IMR-90 (cell line): ENCODE measurements at regions not wholly inside any gene's neighbourhood (a gene's known extent, or its start where the extent isn't known, plus 50 kb on each side); places are given as distances from the start of the nearest gene placed in this dataset.
A peak's percentile ranks its signal among the peaks of the same experiment; 100 is the strongest.

Experiments used
- ATAC-seq: fragments of 200-7000 bp; cut with Tn5 transposase; 2 replicates; pipeline ENCODE4 v1.9.1; 2020; ENCODE audit warnings: low read depth, mild to moderate bottlenecking, moderate library complexity
- BruUV-seq: library from RNA; stranded (reverse); fragments of 400-500 nt; replicated peaks from 2 replicates; lab custom pipeline; 2021; lab: Mats Ljungman, UMichigan
- CTCF ChIA-PET: fragments of 300-600 bp; formaldehyde crosslinking; extraction: SDS; loops from one replicate; lab custom pipeline; 2021; ENCODE audit warnings: antibody characterized with exemption; lab: Yijun Ruan, JAX
- POLR2A ChIA-PET: fragments of 300-600 bp; sonication (Branson Sonifier 250); formaldehyde crosslinking; loops from one replicate; lab custom pipeline; 2022; ENCODE audit warnings: antibody characterized with exemption; ENCODE audit not compliant: unreplicated experiment; lab: Charles Lee
- DNase-seq: peaks from one replicate; pipeline ENCODE4 v3.0.0; 2013
- H2AFZ ChIP-seq: replicated peaks from 2 replicates; pipeline ENCODE3; 2013; ENCODE audit warnings: low read length, mild to moderate bottlenecking; ENCODE audit not compliant: poor library complexity
- H2AK5ac ChIP-seq: 2 replicates; pipeline ENCODE4 v1.6.1; 2013; ENCODE audit warnings: low read depth, low read length, inconsistent platforms
- H2AK9ac ChIP-seq: replicated peaks from 2 replicates; pipeline ENCODE3; 2013; ENCODE audit warnings: mild to moderate bottlenecking, low read depth, low read length, moderate library complexity; ENCODE audit not compliant: poor library complexity
- H2BK120ac ChIP-seq: 2 replicates; pipeline ENCODE4 v1.6.1; 2013; ENCODE audit warnings: low read depth, low read length, inconsistent platforms
- H2BK15ac ChIP-seq: 3 replicates; pipeline ENCODE4 v1.6.1; 2013; ENCODE audit warnings: low read depth, low read length, inconsistent platforms
- H2BK20ac ChIP-seq: 2 replicates; pipeline ENCODE4 v1.6.1; 2013; ENCODE audit warnings: low read depth, mild to moderate bottlenecking, inconsistent platforms, low read length, moderate library complexity
- H2BK5ac ChIP-seq: 2 replicates; pipeline ENCODE4 v1.6.1; 2013; ENCODE audit warnings: mild to moderate bottlenecking, low read depth, low read length, inconsistent platforms; ENCODE audit not compliant: poor library complexity, severe bottlenecking
- H3K14ac ChIP-seq: replicated peaks from 2 replicates; pipeline ENCODE4 v1.6.1; 2013; ENCODE audit warnings: low read depth, low read length, inconsistent platforms
- H3K18ac ChIP-seq: 2 replicates; pipeline ENCODE4 v1.6.1; 2013; ENCODE audit warnings: low read depth, low read length, control low read depth
- H3K23ac ChIP-seq: 2 replicates; pipeline ENCODE4 v1.6.1; 2013; ENCODE audit warnings: low read depth, low read length, inconsistent platforms
- H3K27ac ChIP-seq: 2 replicates; pipeline ENCODE4 v1.5.1; 2013; ENCODE audit warnings: mild to moderate bottlenecking, control low read depth, low read length; ENCODE audit not compliant: insufficient read depth
- H3K27me3 ChIP-seq: 2 replicates; pipeline ENCODE4 v1.6.1; 2013; ENCODE audit warnings: low read length; ENCODE audit not compliant: control insufficient read depth, insufficient read depth
- H3K36me3 ChIP-seq: 2 replicates; pipeline ENCODE4 v1.6.1; 2013; ENCODE audit warnings: low read length, mixed read lengths; ENCODE audit not compliant: control insufficient read depth, insufficient read depth
- H3K4ac ChIP-seq: 2 replicates; pipeline ENCODE4 v1.6.1; 2013; ENCODE audit warnings: low read depth, low read length, inconsistent platforms
- H3K4me1 ChIP-seq: 2 replicates; pipeline ENCODE4 v1.6.1; 2013; ENCODE audit warnings: low read length, mixed read lengths; ENCODE audit not compliant: control insufficient read depth, insufficient read depth
- H3K4me2 ChIP-seq: 2 replicates; pipeline ENCODE4 v1.6.1; 2013; ENCODE audit warnings: low read depth, mild to moderate bottlenecking, control low read depth, low read length, moderate library complexity
- H3K4me3 ChIP-seq: 2 replicates; pipeline ENCODE4 v1.5.1; 2013; ENCODE audit warnings: low read depth, mild to moderate bottlenecking, control low read depth, low read length, moderate library complexity; ENCODE audit not compliant: insufficient read depth
- H3K56ac ChIP-seq: 2 replicates; pipeline ENCODE4 v1.6.1; 2013; ENCODE audit warnings: low read length, inconsistent platforms; ENCODE audit not compliant: insufficient read depth; ENCODE audit errors: extremely low read depth
- H3K79me1 ChIP-seq, 2 experiments: 2 replicates each; pipeline ENCODE4 v1.6.1; 2013; ENCODE audit warnings: low read length in 2 of 2, inconsistent platforms in 1 of 2, low read depth in 1 of 2
- H3K9ac ChIP-seq: 2 replicates; pipeline ENCODE4 v1.6.1; 2013; ENCODE audit warnings: low read depth, low read length, control low read depth
- H3K9me1 ChIP-seq: 2 replicates; pipeline ENCODE4 v1.6.1; 2013; ENCODE audit warnings: low read length, inconsistent platforms; ENCODE audit not compliant: insufficient read depth
- H3K9me3 ChIP-seq: 2 replicates; pipeline ENCODE4 v1.6.1; 2013; ENCODE audit warnings: low read length; ENCODE audit not compliant: control insufficient read depth, insufficient read depth
- H4K20me1 ChIP-seq: 2 replicates; pipeline ENCODE4 v1.6.1; 2013; ENCODE audit warnings: low read length, inconsistent platforms; ENCODE audit not compliant: insufficient read depth
- H4K5ac ChIP-seq: 2 replicates; pipeline ENCODE4 v1.6.1; 2013; ENCODE audit warnings: mild to moderate bottlenecking, low read depth, low read length, control low read depth
- H4K8ac ChIP-seq, 2 experiments: 2 replicates each; pipeline ENCODE4 v1.6.1; 2013; ENCODE audit warnings: low read depth in 2 of 2, low read length in 2 of 2, control low read depth in 1 of 2, inconsistent platforms in 1 of 2
- H4K91ac ChIP-seq: 2 replicates; pipeline ENCODE4 v1.6.1; 2013; ENCODE audit warnings: low read depth, low read length, inconsistent platforms; ENCODE audit not compliant: insufficient read depth
- BHLHE40 ChIP-seq: fragments of 150-350 bp; IDR thresholded peaks from 2 replicates; pipeline ENCODE4 v1.6.1; 2016; ENCODE audit warnings: mild to moderate bottlenecking, low read depth, low read length
- CEBPB ChIP-seq: IDR thresholded peaks from 2 replicates; pipeline ENCODE4 v1.6.1; 2012; ENCODE audit warnings: low read depth, low read length, improper control_type of control experiment
- CHD1 ChIP-seq: IDR thresholded peaks from 2 replicates; pipeline ENCODE4 v1.6.1; 2012; ENCODE audit warnings: low read depth, low read length, improper control_type of control experiment
- FOS ChIP-seq: fragments of 150-350 bp; IDR thresholded peaks from 2 replicates; pipeline ENCODE4 v1.6.1; 2016; ENCODE audit warnings: low read depth, low read length
- MAFK ChIP-seq: IDR thresholded peaks from 2 replicates; pipeline ENCODE4 v1.6.1; 2012; ENCODE audit warnings: low read depth, low read length, improper control_type of control experiment
- MAZ ChIP-seq: IDR thresholded peaks from 2 replicates; pipeline ENCODE4 v1.6.1; 2012; ENCODE audit warnings: low read depth, mild to moderate bottlenecking, low read length, improper control_type of control experiment, moderate library complexity, borderline replicate concordance
- MXI1 ChIP-seq: IDR thresholded peaks from 2 replicates; pipeline ENCODE4 v1.6.1; 2012; ENCODE audit warnings: low read depth, mild to moderate bottlenecking, low read length, moderate library complexity, borderline replicate concordance
- NFE2L2 ChIP-seq: fragments of 150-350 bp; IDR thresholded peaks from 2 replicates; pipeline ENCODE4 v1.6.1; 2016; ENCODE audit warnings: low read depth, mild to moderate bottlenecking, low read length
- POLR2A ChIP-seq: IDR thresholded peaks from 2 replicates; pipeline ENCODE4 v1.6.1; 2012; ENCODE audit warnings: mild to moderate bottlenecking, low read depth, low read length
- RAD21 ChIP-seq: IDR thresholded peaks from 2 replicates; pipeline ENCODE4 v1.6.1; 2012; ENCODE audit warnings: low read length, improper control_type of control experiment
- RCOR1 ChIP-seq: IDR thresholded peaks from 2 replicates; pipeline ENCODE4 v1.6.1; 2012; ENCODE audit warnings: mild to moderate bottlenecking, low read length, improper control_type of control experiment; ENCODE audit not compliant: insufficient replicate concordance
- RFX5 ChIP-seq: IDR thresholded peaks from 2 replicates; pipeline ENCODE4 v1.8.0; 2012; ENCODE audit warnings: low read depth, mild to moderate bottlenecking, low read length, moderate library complexity
- SMC3 ChIP-seq: fragments of 150-350 bp; IDR thresholded peaks from 2 replicates; pipeline ENCODE4 v1.6.1; 2016; ENCODE audit warnings: low read depth, mild to moderate bottlenecking, antibody characterized with exemption, low read length, moderate library complexity
- WGBS, 2 experiments: methylation state at CpG; one replicate each; pipeline versions ENCODE4 v1.1.5 to v1.1.7; 2013; ENCODE audit warnings: missing lambda C conversion rate in 2 of 2; ENCODE audit not compliant: insufficient read length in 1 of 2; ENCODE audit errors: extremely low coverage in 2 of 2; 5-methylcytosine and 5-hydroxymethylcytosine counted together
- dilution Hi-C: fragments of 300-500 bp; cut with HindIII; formaldehyde crosslinking; loops from one replicate; pipeline ENCODE4 v1.14.3; 2018; ENCODE audit warnings: low sequenced_read_pairs; ENCODE audit not compliant: unreplicated experiment
- in situ Hi-C: fragments of 300-500 bp; cut with MboI; formaldehyde crosslinking; loops from 3 replicates; pipeline ENCODE4 v1.14.3; 2019; ENCODE audit warnings: low sequenced_read_pairs, inconsistent platforms, mixed read lengths
- intact Hi-C: fragments of 100-400 bp; cut with micrococcal nuclease; formaldehyde crosslinking; loops from 2 replicates; pipeline ENCODE4 v1.10.0; 2022
- TF ChIP-seq, protein P1 (sequence below): fragments of 150-350 bp; IDR thresholded peaks from 2 replicates; pipeline ENCODE4 v1.6.1; 2016; ENCODE audit warnings: low read depth, mild to moderate bottlenecking, low read length, moderate library complexity, borderline replicate concordance
- TF ChIP-seq, protein P2 (sequence below): fragments of 150-350 bp; IDR thresholded peaks from 2 replicates; pipeline ENCODE4 v1.6.1; 2017; ENCODE audit warnings: mild to moderate bottlenecking, antibody characterized with exemption, low read length, low read depth
- TF ChIP-seq, protein P3 (sequence below): conservative IDR thresholded peaks from 2 replicates; pipeline ENCODE4 v1.5.1; 2012; ENCODE audit warnings: mild to moderate bottlenecking, low read depth, low read length, improper control_type of control experiment

DNA sequence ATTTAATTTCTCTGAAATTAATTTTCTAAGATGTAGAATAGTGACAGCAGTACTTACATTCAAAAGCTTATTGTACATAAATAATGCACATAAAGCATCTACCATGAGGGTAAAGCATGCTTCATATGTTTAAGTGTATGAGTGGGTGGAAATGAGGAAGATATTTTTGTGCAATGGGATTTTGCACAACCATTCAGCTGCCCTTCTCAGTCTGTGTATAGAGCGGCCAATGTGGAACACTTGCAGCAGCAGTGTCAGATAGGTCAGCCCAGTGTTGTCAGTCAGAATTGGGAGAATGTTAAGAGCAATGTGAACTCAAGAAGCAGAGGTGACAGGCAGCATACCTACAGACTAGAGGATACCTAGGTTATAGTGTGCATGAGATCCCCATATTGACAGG lies 72.5 kb upstream of the ATP2B1 start:
- Histone ChIP-seq H3K56ac (0 out of 2 replicates have a peak overlapping the region, but pooled peaks have one; percentile 8), H3K79me1 (no peaks in the 10 kb centered on the region), H3K36me3 (no peaks in the 10 kb centered on the region), H3K9me1 (peaks cover 6% of the 10 kb centered on the region), H2AK5ac (peak overlapping the region; percentile 61; the same call in 1 of the 2 replicates), H3K9ac (no peak overlapping the region), H4K20me1 (no peaks in the 10 kb centered on the region), H3K4me3 (no peak overlapping the region), H3K9me3 (peaks cover under 1% of the 10 kb centered on the region), H4K91ac (peak overlapping the region; percentile 25; the same call in 1 of the 2 replicates), H4K8ac (peak overlapping the region; percentile 7 to 30; a peak in 1 of 4 replicates), H3K27me3 (no peaks in the 10 kb centered on the region), H3K27ac (no peak overlapping the region), H3K4me1 (peaks cover 8% of the 10 kb centered on the region), H2AK9ac (no peak overlapping the region), H4K5ac (peak overlapping the region; percentile 30; the same call in 1 of the 2 replicates), H3K23ac (peak overlapping the region; percentile 88; the same call in 1 of the 2 replicates), H2BK20ac (peak overlapping the region; percentile 82), H3K4me2 (no peak overlapping the region), H2BK5ac (no peak overlapping the region), H2BK15ac (peak overlapping the region; percentile 96), H3K4ac (peak overlapping the region; percentile 85), H2BK120ac (peak overlapping the region; percentile 91), H3K18ac (peak overlapping the region; percentile 69), H2AFZ (no peak overlapping the region), H3K14ac (peak overlapping the region; percentile 29; the same call in 1 of the 2 replicates)
- DNase-seq, result no peak
- no TSS peak for BruUV-seq
- no CpG with 5 or more reads among the region's 1 CpG for WGBS, 2 experiments
- dilution Hi-C loops (no loop called here), in situ Hi-C loops (no loop called here), intact Hi-C loops (no loop called here)
- no peak for ATAC-seq
- TF ChIP-seq, protein P1, sequence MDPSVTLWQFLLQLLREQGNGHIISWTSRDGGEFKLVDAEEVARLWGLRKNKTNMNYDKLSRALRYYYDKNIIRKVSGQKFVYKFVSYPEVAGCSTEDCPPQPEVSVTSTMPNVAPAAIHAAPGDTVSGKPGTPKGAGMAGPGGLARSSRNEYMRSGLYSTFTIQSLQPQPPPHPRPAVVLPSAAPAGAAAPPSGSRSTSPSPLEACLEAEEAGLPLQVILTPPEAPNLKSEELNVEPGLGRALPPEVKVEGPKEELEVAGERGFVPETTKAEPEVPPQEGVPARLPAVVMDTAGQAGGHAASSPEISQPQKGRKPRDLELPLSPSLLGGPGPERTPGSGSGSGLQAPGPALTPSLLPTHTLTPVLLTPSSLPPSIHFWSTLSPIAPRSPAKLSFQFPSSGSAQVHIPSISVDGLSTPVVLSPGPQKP, result no peak
- TF ChIP-seq RCOR1 (no peak), RFX5 (no peak), FOS (no peak), MAZ (no peak), NFE2L2 (no peak), BHLHE40 (no peak), CEBPB (no peak), MAFK (no peak), RAD21 (no peak), SMC3 (no peak), POLR2A (no peak), MXI1 (no peak), CHD1 (no peak)
- TF ChIP-seq, protein P2, sequence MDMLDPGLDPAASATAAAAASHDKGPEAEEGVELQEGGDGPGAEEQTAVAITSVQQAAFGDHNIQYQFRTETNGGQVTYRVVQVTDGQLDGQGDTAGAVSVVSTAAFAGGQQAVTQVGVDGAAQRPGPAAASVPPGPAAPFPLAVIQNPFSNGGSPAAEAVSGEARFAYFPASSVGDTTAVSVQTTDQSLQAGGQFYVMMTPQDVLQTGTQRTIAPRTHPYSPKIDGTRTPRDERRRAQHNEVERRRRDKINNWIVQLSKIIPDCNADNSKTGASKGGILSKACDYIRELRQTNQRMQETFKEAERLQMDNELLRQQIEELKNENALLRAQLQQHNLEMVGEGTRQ, result no peak
- TF ChIP-seq, protein P3, sequence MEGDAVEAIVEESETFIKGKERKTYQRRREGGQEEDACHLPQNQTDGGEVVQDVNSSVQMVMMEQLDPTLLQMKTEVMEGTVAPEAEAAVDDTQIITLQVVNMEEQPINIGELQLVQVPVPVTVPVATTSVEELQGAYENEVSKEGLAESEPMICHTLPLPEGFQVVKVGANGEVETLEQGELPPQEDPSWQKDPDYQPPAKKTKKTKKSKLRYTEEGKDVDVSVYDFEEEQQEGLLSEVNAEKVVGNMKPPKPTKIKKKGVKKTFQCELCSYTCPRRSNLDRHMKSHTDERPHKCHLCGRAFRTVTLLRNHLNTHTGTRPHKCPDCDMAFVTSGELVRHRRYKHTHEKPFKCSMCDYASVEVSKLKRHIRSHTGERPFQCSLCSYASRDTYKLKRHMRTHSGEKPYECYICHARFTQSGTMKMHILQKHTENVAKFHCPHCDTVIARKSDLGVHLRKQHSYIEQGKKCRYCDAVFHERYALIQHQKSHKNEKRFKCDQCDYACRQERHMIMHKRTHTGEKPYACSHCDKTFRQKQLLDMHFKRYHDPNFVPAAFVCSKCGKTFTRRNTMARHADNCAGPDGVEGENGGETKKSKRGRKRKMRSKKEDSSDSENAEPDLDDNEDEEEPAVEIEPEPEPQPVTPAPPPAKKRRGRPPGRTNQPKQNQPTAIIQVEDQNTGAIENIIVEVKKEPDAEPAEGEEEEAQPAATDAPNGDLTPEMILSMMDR, result no peak
- POLR2A ChIA-PET, result no interaction called here
- CTCF ChIA-PET, result no interaction called here
